Neural progenitor cell (in vitro differentiated cells): ENCODE measurements at regions not wholly inside any gene's neighbourhood (a gene's known extent, or its start where the extent isn't known, plus 50 kb on each side); places are given as distances from the start of the nearest gene placed in this dataset.

Experiments used
- DNase-seq: peaks from one replicate; pipeline ENCODE4 v3.0.0-alpha.2; 2016; ENCODE audit warnings: low spot score
- H2AFZ ChIP-seq: fragments of 200-600 bp; sonication (generic); replicated peaks from 2 replicates; pipeline ENCODE4 v1.6.1; 2016; ENCODE audit warnings: antibody characterized with exemption
- H3F3A ChIP-seq: fragments of 200-600 bp; sonication (generic); 2 replicates; pipeline ENCODE4 v1.6.1; 2016; ENCODE audit warnings: antibody characterized with exemption, low read depth
- H3K27ac ChIP-seq: fragments of 200-600 bp; sonication (generic); 2 replicates; pipeline ENCODE4 v1.5.1; 2016; ENCODE audit warnings: mild to moderate bottlenecking
- H3K27me3 ChIP-seq: fragments of 200-600 bp; sonication (generic); 2 replicates; pipeline ENCODE4 v1.6.1; 2016; ENCODE audit warnings: mild to moderate bottlenecking, moderate library complexity
- H3K36me3 ChIP-seq: fragments of 200-600 bp; sonication (generic); 2 replicates; pipeline ENCODE4 v1.5.1; 2016
- H3K4me1 ChIP-seq: fragments of 200-600 bp; sonication (generic); 2 replicates; pipeline ENCODE4 v1.6.1; 2016; ENCODE audit warnings: mixed run types
- H3K4me2 ChIP-seq: fragments of 200-600 bp; sonication (generic); 2 replicates; pipeline ENCODE4 v1.6.1; 2016
- H3K4me3 ChIP-seq: fragments of 200-600 bp; sonication (generic); 2 replicates; pipeline ENCODE4 v1.5.1; 2016
- H3K79me2 ChIP-seq: fragments of 200-600 bp; sonication (generic); 2 replicates; pipeline ENCODE4 v1.6.1; 2016; ENCODE audit warnings: low read depth
- H3K9ac ChIP-seq: fragments of 200-600 bp; sonication (generic); 2 replicates; pipeline ENCODE4 v1.6.1; 2016
- H3K9me3 ChIP-seq: fragments of 200-600 bp; sonication (generic); 2 replicates; pipeline ENCODE4 v1.5.1; 2016; ENCODE audit warnings: low read depth
- H4K20me1 ChIP-seq: fragments of 200-600 bp; sonication (generic); 2 replicates; pipeline ENCODE4 v1.6.1; 2016; ENCODE audit warnings: low read depth
- H3K27ac Mint-ChIP-seq: 3 replicates; pipeline ENCODE4 v1.8.0; 2021; ENCODE audit warnings: mixed read lengths
- H3K27me3 Mint-ChIP-seq: 2 replicates; pipeline ENCODE4 v1.8.0; 2022; ENCODE audit warnings: low read depth, mild to moderate bottlenecking, inconsistent platforms, moderate library complexity, mixed read lengths; ENCODE audit not compliant: insufficient read depth
- H3K36me3 Mint-ChIP-seq: 3 replicates; pipeline ENCODE4 v1.8.0; 2021; ENCODE audit warnings: mixed read lengths
- H3K4me1 Mint-ChIP-seq: 3 replicates; pipeline ENCODE4 v1.8.0; 2021; ENCODE audit warnings: mixed read lengths
- H3K4me3 Mint-ChIP-seq: 3 replicates; pipeline ENCODE4 v1.8.0; 2021; ENCODE audit warnings: mild to moderate bottlenecking, moderate library complexity, mixed read lengths
- H3K9me3 Mint-ChIP-seq: 3 replicates; pipeline ENCODE4 v1.8.0; 2020; ENCODE audit warnings: mixed read lengths
- CTCF ChIP-seq: fragments of 200-600 bp; sonication (generic); IDR thresholded peaks from 2 replicates; pipeline ENCODE4 v1.5.1; 2017; ENCODE audit warnings: antibody characterized with exemption, mild to moderate bottlenecking
- EZH2 ChIP-seq: fragments of 200-600 bp; sonication (generic); IDR thresholded peaks from 2 replicates; pipeline ENCODE4 v1.6.1; 2017; ENCODE audit warnings: antibody characterized with exemption, mild to moderate bottlenecking, moderate library complexity
- EZH2phosphoT487 ChIP-seq: fragments of 200-600 bp; sonication (generic); IDR thresholded peaks from 2 replicates; pipeline ENCODE4 v1.6.1; 2017; ENCODE audit warnings: antibody characterized with exemption

GRCh38 chr16:79267146-79267545 is 333.4 kb downstream of the MAF start:
- Histone ChIP-seq H3K27ac (no peak overlapping the region), H2AFZ (no peak overlapping the region), H4K20me1 (no peaks in the 10 kb centered on the region), H3K79me2 (no peaks in the 10 kb centered on the region), H3K4me2 (no peak overlapping the region), H3K9me3 (no peaks in the 10 kb centered on the region), H3K4me3 (no peak overlapping the region), H3K4me1 (peaks cover 5% of the 10 kb centered on the region), H3K27me3 (no peaks in the 10 kb centered on the region), H3F3A (no peaks in the 10 kb centered on the region), H3K36me3 (no peaks in the 10 kb centered on the region), H3K9ac (no peak overlapping the region)
- H3K27ac Mint-ChIP-seq: no peak overlapping the region
- no peaks in the 10 kb centered on the region for H3K36me3 Mint-ChIP-seq
- no peak for DNase-seq
- no peak overlapping the region for H3K4me3 Mint-ChIP-seq
- no peak for TF ChIP-seq EZH2
- TF ChIP-seq EZH2phosphoT487: no peak
- TF ChIP-seq CTCF: no peak
- peaks cover 14% of the 10 kb centered on the region for H3K4me1 Mint-ChIP-seq
- no peaks in the 10 kb centered on the region for H3K9me3 Mint-ChIP-seq
- H3K27me3 Mint-ChIP-seq: no peaks in the 10 kb centered on the region

- Histone ChIP-seq H3K27ac (no peak overlapping the region), H3K36me3 (no peaks in the 10 kb centered on the region), H3K9me3 (no peaks in the 10 kb centered on the region), H3K4me1 (peaks cover 5% of the 10 kb centered on the region), H3F3A (no peaks in the 10 kb centered on the region), H3K4me3 (no peak overlapping the region), H3K79me2 (no peaks in the 10 kb centered on the region), H3K9ac (no peak overlapping the region), H3K4me2 (no peak overlapping the region), H4K20me1 (no peaks in the 10 kb centered on the region), H2AFZ (no peak overlapping the region), H3K27me3 (no peaks in the 10 kb centered on the region)
- TF ChIP-seq EZH2phosphoT487 (no peak), EZH2 (no peak)
- Mint-ChIP-seq H3K27me3 (peaks cover 3% of the 10 kb centered on the region), H3K27ac (no peak overlapping the region), H3K4me1 (peaks cover 20% of the 10 kb centered on the region), H3K4me3 (no peak overlapping the region), H3K36me3 (no peaks in the 10 kb centered on the region), H3K9me3 (no peaks in the 10 kb centered on the region)
- DNase-seq: no peak
Measured at GRCh38 chr16:79265701-79266100, 334.8 kb downstream of the MAF start.

- no peak for DNase-seq
- peaks cover 16% of the 10 kb centered on the region for H3K4me1 Mint-ChIP-seq
- Histone ChIP-seq H3K9me3 (no peaks in the 10 kb centered on the region), H3K27ac (no peak overlapping the region), H2AFZ (no peak overlapping the region), H3K36me3 (no peaks in the 10 kb centered on the region), H3K9ac (no peak overlapping the region), H3K4me3 (no peak overlapping the region), H4K20me1 (no peaks in the 10 kb centered on the region), H3K4me2 (no peak overlapping the region), H3F3A (no peaks in the 10 kb centered on the region), H3K27me3 (no peaks in the 10 kb centered on the region), H3K79me2 (no peaks in the 10 kb centered on the region), H3K4me1 (peaks cover 5% of the 10 kb centered on the region)
- no peak overlapping the region for H3K27ac Mint-ChIP-seq
- TF ChIP-seq CTCF (no peak), EZH2 (no peak), EZH2phosphoT487 (no peak)
- peaks cover 5% of the 10 kb centered on the region for H3K27me3 Mint-ChIP-seq
- H3K9me3 Mint-ChIP-seq: no peaks in the 10 kb centered on the region
- no peaks in the 10 kb centered on the region for H3K36me3 Mint-ChIP-seq
- H3K4me3 Mint-ChIP-seq: no peak overlapping the region
Measured at GRCh38 chr16:79265196-79265595, 335.3 kb downstream of the MAF start.

GRCh38 chr16:79264237-79265109 is 336.1 kb downstream of the MAF start:
- no peak overlapping the region for H3K4me3 ChIP-seq
- H2AFZ ChIP-seq: no peak overlapping the region
- Mint-ChIP-seq H3K4me1 (peaks cover 9% of the 10 kb centered on the region), H3K9me3 (no peaks in the 10 kb centered on the region), H3K27me3 (peaks cover 5% of the 10 kb centered on the region), H3K4me3 (no peak overlapping the region), H3K36me3 (no peaks in the 10 kb centered on the region), H3K27ac (no peak overlapping the region)
- H3K4me1 ChIP-seq: no peaks in the 10 kb centered on the region
- TF ChIP-seq EZH2phosphoT487: no peak
- no peak for TF ChIP-seq CTCF
- no peak for TF ChIP-seq EZH2
- no peak for DNase-seq
- H3K27ac ChIP-seq: no peak overlapping the region
- no peaks in the 10 kb centered on the region for H3K27me3 ChIP-seq
- no peak overlapping the region for H3K4me2 ChIP-seq
- H3F3A ChIP-seq: no peaks in the 10 kb centered on the region
- H3K9me3 ChIP-seq: no peaks in the 10 kb centered on the region
- no peaks in the 10 kb centered on the region for H3K79me2 ChIP-seq
- no peaks in the 10 kb centered on the region for H3K36me3 ChIP-seq
- H4K20me1 ChIP-seq: no peaks in the 10 kb centered on the region
- no peak overlapping the region for H3K9ac ChIP-seq
